HUES64 (cell line): ENCODE measurements at regions not wholly inside any gene's neighbourhood (a gene's known extent, or its start where the extent isn't known, plus 50 kb on each side); places are given as distances from the start of the nearest gene placed in this dataset.

Source experiments
- H3K27ac ChIP-seq: 2 replicates; pipeline ENCODE4 v1.7.0; 2013; ENCODE audit warnings: low read depth, low read length, inconsistent platforms
- H3K27me3 ChIP-seq: 2 replicates; pipeline ENCODE4 v1.6.1; 2013; ENCODE audit warnings: mild to moderate bottlenecking, low read length; ENCODE audit not compliant: insufficient read depth
- H3K36me3 ChIP-seq: 2 replicates; pipeline ENCODE4 v1.6.1; 2013; ENCODE audit warnings: mild to moderate bottlenecking, low read length; ENCODE audit not compliant: insufficient read depth
- H3K4me1 ChIP-seq: 2 replicates; pipeline ENCODE4 v1.6.1; 2013; ENCODE audit warnings: mild to moderate bottlenecking, low read length, moderate library complexity; ENCODE audit not compliant: insufficient read depth
- H3K4me3 ChIP-seq: 2 replicates; pipeline ENCODE4 v1.5.1; 2013; ENCODE audit warnings: mild to moderate bottlenecking, low read length, moderate library complexity
- H3K9ac ChIP-seq: 2 replicates; pipeline ENCODE4 v1.6.1; 2013; ENCODE audit warnings: mild to moderate bottlenecking, low read depth, low read length
- H3K9me3 ChIP-seq: 2 replicates; pipeline ENCODE4 v1.6.1; 2013; ENCODE audit warnings: low read depth, low read length; ENCODE audit not compliant: insufficient read depth
- WGBS: fragments of 150-250, 120-280 bp; methylation state at CpG from one replicate; pipeline ENCODE4 v1.1.7; 2013; ENCODE audit warnings: missing lambda C conversion rate; 5-methylcytosine and 5-hydroxymethylcytosine counted together

DNA sequence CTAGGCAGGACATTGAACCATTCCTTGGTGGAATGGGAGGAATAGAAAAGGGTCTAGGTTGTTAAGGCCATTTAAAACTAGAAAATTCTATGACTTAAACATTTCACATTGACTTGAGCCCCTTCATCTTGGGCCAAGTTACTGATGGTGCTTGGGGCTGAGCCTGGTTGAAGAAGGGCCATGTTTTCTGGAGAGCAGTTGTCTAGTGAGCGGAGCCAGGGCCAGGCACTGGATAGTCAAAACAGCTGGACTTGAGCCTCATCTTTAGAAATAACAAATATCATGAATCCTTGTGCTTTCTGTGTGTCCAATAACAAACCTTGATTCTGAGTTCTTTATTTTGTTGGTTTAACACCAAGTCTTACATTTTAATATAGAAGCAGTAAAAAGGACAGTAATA, 134.6 kb upstream of the TCF21 start:
- Histone ChIP-seq H3K27me3 (no peaks in the 10 kb centered on the region), H3K4me1 (no peaks in the 10 kb centered on the region), H3K36me3 (no peaks in the 10 kb centered on the region), H3K9me3 (no peaks in the 10 kb centered on the region), H3K27ac (no peak overlapping the region), H3K4me3 (no peak overlapping the region), H3K9ac (no peak overlapping the region)
- 90% methylated on average over 1 of the region's 1 CpG for WGBS

DNA sequence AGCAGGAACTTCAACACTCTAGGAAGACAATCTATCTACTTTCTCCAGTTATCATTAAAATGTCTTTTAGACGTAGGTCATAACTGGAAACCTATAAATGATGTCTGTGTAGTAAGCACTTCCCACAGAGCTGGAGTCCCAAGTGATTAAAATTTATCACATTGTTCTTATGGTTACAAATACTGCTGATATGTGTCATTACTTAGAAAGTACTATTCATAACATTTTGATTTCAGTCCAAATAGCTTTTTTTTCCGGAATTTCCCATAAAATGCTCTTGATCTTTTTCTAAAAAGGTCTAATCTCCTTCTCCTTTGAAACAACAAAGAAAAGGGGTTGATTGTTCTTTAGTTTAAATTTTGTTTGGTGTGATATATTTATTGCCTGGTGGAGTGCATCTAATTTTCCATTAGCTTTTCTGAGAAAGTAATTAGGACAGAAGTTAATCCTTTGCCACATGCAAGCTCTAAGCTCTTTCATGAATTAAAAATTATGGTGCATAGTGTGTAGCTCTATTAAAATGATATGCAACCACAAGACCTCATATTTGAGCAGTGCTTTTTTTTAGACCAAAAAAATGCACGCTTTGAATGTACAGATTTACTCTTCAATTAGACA, 132.7 kb upstream of the TCF21 start:
- Histone ChIP-seq H3K9ac (no peak overlapping the region), H3K27me3 (no peaks in the 10 kb centered on the region), H3K4me1 (no peaks in the 10 kb centered on the region), H3K9me3 (no peaks in the 10 kb centered on the region), H3K36me3 (no peaks in the 10 kb centered on the region), H3K4me3 (no peak overlapping the region), H3K27ac (no peak overlapping the region)
- 78% methylated on average over 1 of the region's 3 CpGs for WGBS

DNA sequence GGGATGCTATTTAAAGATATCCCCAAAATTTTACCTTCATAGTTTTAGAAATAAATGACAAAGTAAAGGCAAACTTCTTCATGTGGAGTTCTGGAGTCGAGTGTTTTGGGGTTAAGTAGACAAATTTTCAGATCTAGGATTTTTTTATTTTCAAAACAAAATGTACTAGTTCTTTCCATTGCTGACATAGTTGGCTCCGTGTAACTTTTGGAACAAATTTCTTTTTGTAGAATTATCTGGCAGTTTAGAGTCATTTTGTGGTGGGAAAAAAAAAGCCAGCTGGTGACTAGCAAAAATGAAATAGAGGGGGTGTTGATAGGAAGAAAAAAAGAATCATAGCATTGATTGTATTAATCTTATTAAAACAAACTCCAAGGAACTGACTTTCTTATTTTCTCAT, 131.6 kb upstream of the TCF21 start:
- no peaks in the 10 kb centered on the region for H3K9me3 ChIP-seq
- no peak overlapping the region for H3K27ac ChIP-seq
- no peak overlapping the region for H3K9ac ChIP-seq
- no peak overlapping the region for H3K4me3 ChIP-seq
- no peaks in the 10 kb centered on the region for H3K4me1 ChIP-seq
- H3K27me3 ChIP-seq: no peaks in the 10 kb centered on the region
- no peaks in the 10 kb centered on the region for H3K36me3 ChIP-seq
- 90% methylated on average over 1 of the region's 2 CpGs for WGBS

DNA sequence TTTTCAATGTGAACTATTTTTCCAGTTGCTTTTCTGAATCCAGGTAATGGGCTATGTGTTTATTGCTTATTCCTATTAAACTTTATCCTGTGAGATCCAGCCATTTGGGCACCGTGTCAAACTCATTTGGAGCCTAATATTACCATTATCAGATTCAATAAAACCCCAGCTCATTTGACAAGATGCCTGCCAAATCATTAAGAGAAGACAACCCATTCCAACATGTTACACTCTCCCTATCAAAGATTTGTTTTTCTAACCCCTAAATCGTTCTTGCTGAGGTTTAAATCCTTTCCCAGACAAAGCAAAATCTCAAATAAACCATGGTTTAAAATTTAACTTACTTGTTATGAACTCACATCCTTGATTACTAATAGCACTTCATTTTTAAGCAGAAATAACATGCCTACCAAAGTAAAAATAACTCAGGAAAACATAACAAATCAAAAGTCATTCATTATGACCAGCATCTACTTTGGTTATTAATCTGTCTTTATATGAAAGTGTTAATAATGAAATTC, 130.0 kb upstream of the TCF21 start:
- H3K27me3 ChIP-seq: no peaks in the 10 kb centered on the region
- H3K36me3 ChIP-seq: no peaks in the 10 kb centered on the region
- H3K9me3 ChIP-seq: no peaks in the 10 kb centered on the region
- no peak overlapping the region for H3K4me3 ChIP-seq
- 84% methylated on average over 2 of the region's 2 CpGs for WGBS
- no peaks in the 10 kb centered on the region for H3K4me1 ChIP-seq
- H3K9ac ChIP-seq: no peak overlapping the region
- H3K27ac ChIP-seq: no peak overlapping the region

DNA sequence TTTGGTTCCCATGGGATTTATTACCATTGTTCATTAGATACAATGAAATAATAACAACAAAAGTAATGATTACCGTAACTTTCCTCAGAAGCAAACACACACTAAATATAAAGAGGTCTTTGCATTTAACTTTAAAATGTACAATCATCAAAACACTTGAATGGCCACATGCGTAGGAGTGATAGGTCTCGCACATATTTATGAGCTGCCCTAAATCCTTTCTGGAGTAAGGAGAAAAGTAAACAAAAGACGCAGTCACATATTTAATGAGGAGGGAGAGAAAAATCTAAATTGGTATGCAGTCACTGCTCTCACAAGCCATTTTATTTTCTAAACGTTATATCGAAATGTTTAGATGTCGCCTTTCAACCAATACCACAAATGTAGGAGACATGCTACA, 129.4 kb upstream of the TCF21 start:
- Histone ChIP-seq H3K36me3 (no peaks in the 10 kb centered on the region), H3K27me3 (no peaks in the 10 kb centered on the region), H3K27ac (no peak overlapping the region), H3K4me3 (no peak overlapping the region), H3K9ac (no peak overlapping the region), H3K4me1 (peaks cover 5% of the 10 kb centered on the region), H3K9me3 (no peaks in the 10 kb centered on the region)
- WGBS: 95% methylated on average over 7 of the region's 7 CpGs

DNA sequence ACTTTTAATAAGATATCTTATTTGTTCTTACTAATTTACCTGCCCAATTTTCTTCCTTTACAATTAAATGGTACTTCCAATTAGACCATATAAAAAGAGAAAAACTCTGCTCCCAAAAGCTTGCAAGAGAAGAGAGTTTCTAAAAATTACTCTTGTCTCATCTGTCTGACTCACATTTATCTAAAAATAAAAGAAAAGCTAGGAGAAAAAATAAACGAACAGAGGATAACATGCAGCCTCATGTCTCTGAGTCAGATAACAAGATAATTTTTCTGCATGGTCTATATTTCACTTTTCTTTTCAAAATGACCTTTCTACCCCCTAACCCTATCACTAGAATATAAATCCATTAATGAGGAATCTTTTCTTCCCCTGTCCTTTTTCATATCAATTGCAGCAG, 127.2 kb upstream of the TCF21 start:
- Histone ChIP-seq H3K4me1 (peaks cover 10% of the 10 kb centered on the region), H3K9ac (no peak overlapping the region), H3K36me3 (no peaks in the 10 kb centered on the region), H3K27me3 (no peaks in the 10 kb centered on the region), H3K9me3 (no peaks in the 10 kb centered on the region), H3K27ac (no peak overlapping the region), H3K4me3 (no peak overlapping the region)
- WGBS: 88% methylated on average over 1 of the region's 1 CpG

DNA sequence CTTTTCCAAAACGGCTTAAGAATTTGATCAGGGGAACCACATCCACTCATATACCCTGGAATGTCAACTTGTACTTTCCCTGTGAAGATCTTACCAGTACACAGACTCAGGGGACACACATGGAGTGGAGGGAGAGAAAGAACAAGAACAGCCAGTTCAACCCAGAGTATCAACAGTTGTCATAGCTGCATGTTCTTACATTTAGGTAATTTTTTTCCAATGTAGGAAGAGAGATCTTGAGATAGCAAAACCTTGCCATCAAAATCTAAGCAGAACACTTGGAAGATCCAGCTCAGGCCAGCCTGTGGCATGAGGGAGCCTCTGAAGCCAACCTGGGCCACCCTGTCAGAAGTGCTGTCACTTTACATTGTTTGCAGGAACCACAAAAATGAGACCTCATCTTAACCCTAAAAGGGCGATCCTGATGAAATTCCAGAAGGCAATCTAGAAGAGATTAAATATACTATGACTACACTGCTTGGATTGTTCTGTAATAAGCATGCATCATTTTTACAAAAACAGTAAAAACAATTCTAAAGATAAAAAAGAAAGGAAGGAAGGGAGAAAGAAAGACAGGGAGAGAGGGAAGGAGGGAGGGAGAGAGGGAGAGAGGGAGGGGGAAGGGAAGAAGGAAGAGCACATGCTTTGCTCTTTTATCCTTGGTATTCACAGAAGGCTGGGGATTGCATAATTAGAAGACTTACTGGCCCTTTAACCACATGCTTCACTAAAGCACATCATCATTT, 124.7 kb upstream of the TCF21 start:
- no peak overlapping the region for H3K27ac ChIP-seq
- no peak overlapping the region for H3K4me3 ChIP-seq
- WGBS: 82% methylated on average over 2 of the region's 2 CpGs
- H3K27me3 ChIP-seq: no peaks in the 10 kb centered on the region
- no peaks in the 10 kb centered on the region for H3K36me3 ChIP-seq
- H3K4me1 ChIP-seq: peaks cover 11% of the 10 kb centered on the region
- H3K9me3 ChIP-seq: no peaks in the 10 kb centered on the region
- no peak overlapping the region for H3K9ac ChIP-seq

DNA sequence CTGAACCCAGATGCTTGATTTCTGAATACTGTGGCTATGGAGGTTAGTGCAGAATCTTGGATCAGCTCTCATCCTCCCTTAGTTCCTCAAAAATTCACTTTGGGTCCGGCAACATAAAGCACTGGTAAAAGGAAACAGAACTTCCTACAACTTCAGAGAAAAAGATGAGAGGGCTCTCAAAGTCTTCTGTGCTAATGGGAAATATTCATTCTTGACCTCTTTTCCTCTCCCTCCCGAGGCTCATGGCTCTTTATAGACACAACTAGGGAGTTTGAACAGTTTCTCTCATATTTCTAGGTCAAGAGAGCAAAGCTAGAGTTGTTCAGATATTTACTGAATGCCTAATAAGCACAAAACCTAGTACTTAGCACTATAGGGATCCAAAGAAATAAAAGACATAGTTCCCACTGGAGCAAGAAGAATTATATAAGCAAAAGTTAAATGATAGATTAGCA, 124.1 kb upstream of the TCF21 start:
- H3K9me3 ChIP-seq: no peaks in the 10 kb centered on the region
- no peak overlapping the region for H3K9ac ChIP-seq
- no peaks in the 10 kb centered on the region for H3K27me3 ChIP-seq
- 78% methylated on average over 1 of the region's 2 CpGs for WGBS
- H3K27ac ChIP-seq: no peak overlapping the region
- H3K36me3 ChIP-seq: no peaks in the 10 kb centered on the region
- H3K4me1 ChIP-seq: peaks cover 13% of the 10 kb centered on the region
- H3K4me3 ChIP-seq: no peak overlapping the region

DNA sequence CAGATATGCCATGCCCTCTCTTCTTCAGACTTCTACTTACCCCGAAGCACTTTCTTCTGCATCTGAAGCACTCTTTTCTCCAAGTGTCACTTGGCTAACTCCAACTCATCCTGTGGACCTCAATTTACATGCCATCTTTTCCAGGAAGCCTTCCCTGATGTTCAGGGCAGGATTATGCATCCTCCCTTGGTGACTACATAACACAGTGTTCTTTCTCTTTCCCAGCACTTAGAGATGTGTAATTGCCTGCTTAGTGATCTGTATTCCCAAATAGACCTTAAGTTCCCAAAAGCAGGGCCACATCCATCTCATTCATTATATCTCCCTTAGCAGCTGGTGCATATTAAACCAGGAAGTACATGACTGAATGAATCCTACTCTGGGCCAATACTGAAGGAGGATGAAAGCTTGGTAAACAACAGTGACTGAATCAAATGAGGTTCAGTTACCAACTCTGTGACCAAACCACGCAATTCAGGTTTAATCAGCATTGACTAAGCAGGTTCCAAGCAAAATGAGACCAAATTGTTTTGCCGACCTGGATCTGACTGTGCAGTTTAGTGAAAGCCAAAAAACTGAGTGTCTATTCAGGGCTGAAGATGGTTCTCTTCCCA, 121.4 kb upstream of the TCF21 start:
- WGBS: 96% methylated on average over 3 of the region's 3 CpGs
- Histone ChIP-seq H3K36me3 (no peaks in the 10 kb centered on the region), H3K27ac (no peak overlapping the region), H3K4me1 (peaks cover 13% of the 10 kb centered on the region), H3K9ac (no peak overlapping the region), H3K27me3 (no peaks in the 10 kb centered on the region), H3K9me3 (no peaks in the 10 kb centered on the region), H3K4me3 (no peak overlapping the region)

DNA sequence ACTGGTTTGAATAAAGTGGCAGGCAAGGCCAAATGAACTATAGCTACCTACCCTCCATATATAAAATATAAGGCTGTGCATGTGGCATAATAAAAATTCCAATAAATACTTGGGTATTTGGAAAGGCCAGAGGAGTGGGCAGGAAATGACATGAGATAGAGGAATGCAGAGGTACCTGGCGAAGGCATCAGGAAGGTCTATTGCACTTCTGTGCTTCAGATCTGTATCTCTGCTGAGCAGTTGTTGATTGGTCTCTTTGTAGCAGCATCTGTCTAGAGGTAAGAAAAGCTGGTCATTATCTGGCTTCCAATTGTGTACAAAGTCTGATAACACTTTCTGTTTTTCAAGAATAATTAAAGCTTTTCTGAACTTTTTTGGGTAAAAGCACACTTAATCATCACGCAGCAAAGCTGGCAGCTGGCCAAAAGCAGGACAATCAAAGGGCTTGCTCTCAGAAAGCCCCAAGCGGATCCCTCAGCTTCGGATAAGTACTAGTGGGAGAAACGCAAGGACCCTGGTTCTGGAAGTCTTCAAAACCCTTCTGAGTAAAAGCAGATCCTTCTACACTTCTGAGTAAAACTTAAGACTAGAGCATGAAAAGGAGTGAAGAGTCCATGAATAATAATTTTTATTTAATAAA, 120.1 kb upstream of the TCF21 start:
- Histone ChIP-seq H3K9ac (no peak overlapping the region), H3K27me3 (no peaks in the 10 kb centered on the region), H3K4me3 (no peak overlapping the region), H3K9me3 (no peaks in the 10 kb centered on the region), H3K27ac (no peak overlapping the region), H3K36me3 (no peaks in the 10 kb centered on the region), H3K4me1 (peaks cover 13% of the 10 kb centered on the region)
- WGBS: 90% methylated on average over 5 of the region's 5 CpGs

DNA sequence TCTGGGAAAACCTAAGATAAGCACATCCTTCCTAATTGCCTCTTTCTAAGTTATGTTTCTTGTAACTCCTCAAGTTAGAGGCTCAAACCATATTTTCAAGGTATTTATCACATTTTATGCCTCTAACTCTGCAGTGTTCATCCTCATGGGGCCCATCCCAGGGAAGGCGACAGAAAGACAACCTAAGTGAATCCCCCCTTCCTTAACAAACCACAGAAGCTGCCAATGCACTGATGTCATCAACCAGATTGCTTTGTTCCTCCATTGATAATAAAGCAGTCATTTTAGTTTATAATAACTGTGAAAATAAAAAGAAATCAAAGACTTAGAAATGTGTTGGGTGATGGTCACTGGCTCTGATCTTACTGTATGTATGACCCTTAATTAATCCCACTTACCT, 119.5 kb upstream of the TCF21 start:
- Histone ChIP-seq H3K36me3 (no peaks in the 10 kb centered on the region), H3K27ac (no peak overlapping the region), H3K9ac (no peak overlapping the region), H3K27me3 (no peaks in the 10 kb centered on the region), H3K9me3 (no peaks in the 10 kb centered on the region), H3K4me1 (peaks cover 9% of the 10 kb centered on the region), H3K4me3 (no peak overlapping the region)
- 81% methylated on average over 1 of the region's 1 CpG for WGBS
